HCT116 (cell line): ENCODE measurements at regions not wholly inside any gene's neighbourhood (a gene's known extent, or its start where the extent isn't known, plus 50 kb on each side); places are given as distances from the start of the nearest gene placed in this dataset.

Experiments
- ATAC-seq: fragments of 200-7000 bp; cut with Tn5 transposase; 2 replicates; pipeline ENCODE4 v1.9.1; 2020; ENCODE audit warnings: mild to moderate bottlenecking, moderate library complexity
- BruUV-seq: library from RNA; stranded (reverse); fragments of 400-500 nt; replicated peaks from 2 replicates; lab custom pipeline; 2021; lab: Mats Ljungman, UMichigan
- CTCF ChIA-PET: fragments of 300-600 bp; sonication (Branson Sonifier 250); formaldehyde crosslinking; loops from one replicate; lab custom pipeline; 2021; ENCODE audit warnings: antibody characterized with exemption; lab: Charles Lee
- POLR2A ChIA-PET: fragments of 300-600, 350-600 bp; sonication (Branson Sonifier 250); formaldehyde crosslinking; loops from one replicate; lab custom pipeline; 2021; ENCODE audit warnings: antibody characterized with exemption; lab: Charles Lee
- RAD21 ChIA-PET, 2 experiments: fragments of 300-600 bp; sonication (Branson Sonifier 250); formaldehyde crosslinking; loops; one replicate each; lab custom pipeline; 2023; ENCODE audit warnings: low total read pairs in 2 of 2; ENCODE audit not compliant: uncharacterized antibody in 2 of 2, unreplicated experiment in 2 of 2, low non-redundant PET in 1 of 2; lab: Charles Lee
- DNase-seq: peaks from one replicate; pipeline ENCODE4 v3.0.0-alpha.2; 2010; ENCODE audit warnings: low read depth, low spot score
- H2AFZ ChIP-seq: fragments of 200-600 bp; shearing (Covaris generic), sonication (generic); 2 replicates; pipeline ENCODE4 v1.6.1; 2017; ENCODE audit warnings: low read depth, mixed run types, mixed read lengths, antibody characterized with exemption, low read length; ENCODE audit not compliant: poor library complexity, severe bottlenecking
- H3K27ac ChIP-seq: 2 replicates; pipeline ENCODE4 v1.5.1; 2012; ENCODE audit warnings: low read depth, low read length
- H3K27me3 ChIP-seq: fragments of 200-600 bp; sonication (generic); 2 replicates; pipeline ENCODE4 v1.6.1; 2016; ENCODE audit warnings: mixed run types, low read length, mixed read lengths; ENCODE audit not compliant: insufficient read depth
- H3K36me3 ChIP-seq, 2 experiments: fragments of 200-500 bp in 1 of 2; fragments of 200-600 bp in 1 of 2; sonication (Bioruptor generic) in 1 of 2; sonication (generic) in 1 of 2; 2 replicates each; pipeline versions ENCODE4 v1.5.1 to v1.6.1; 2014 to 2016; ENCODE audit warnings: low read length in 2 of 2, inconsistent platforms in 1 of 2, mixed read lengths in 1 of 2, mixed run types in 1 of 2; ENCODE audit not compliant: insufficient read depth in 2 of 2, control insufficient read depth in 1 of 2
- H3K4me1 ChIP-seq, 2 experiments: fragments of 200-600 bp in 1 of 2; sonication (generic) in 1 of 2; 2 replicates each; pipeline versions ENCODE4 v1.5.1 to v1.6.1; 2012 to 2017; ENCODE audit warnings: low read length in 2 of 2, inconsistent platforms in 1 of 2, mild to moderate bottlenecking in 1 of 2, mixed read lengths in 1 of 2, mixed run types in 1 of 2, moderate library complexity in 1 of 2; ENCODE audit not compliant: insufficient read depth in 2 of 2, control insufficient read depth in 1 of 2
- H3K4me2 ChIP-seq: fragments of 200-600 bp; sonication (generic); 2 replicates; pipeline ENCODE4 v1.6.1; 2017; ENCODE audit warnings: mixed run types, low read length, mixed read lengths
- H3K4me3 ChIP-seq, 2 experiments: fragments of 200-600 bp in 1 of 2; sonication (generic) in 1 of 2; replicated peaks in 1 of 2; 2 replicates each; pipeline ENCODE4 v1.5.1; 2011 to 2016; ENCODE audit warnings: low read length in 2 of 2, control low read depth in 1 of 2, low read depth in 1 of 2, mild to moderate bottlenecking in 1 of 2, mixed read lengths in 1 of 2, mixed run types in 1 of 2
- H3K79me2 ChIP-seq: fragments of 200-600 bp; sonication (generic); 2 replicates; pipeline ENCODE4 v1.6.1; 2017; ENCODE audit warnings: mild to moderate bottlenecking, mixed run types, low read length, moderate library complexity, mixed read lengths; ENCODE audit not compliant: insufficient read depth
- H3K9ac ChIP-seq: fragments of 200-600 bp; sonication (generic); 2 replicates; pipeline ENCODE4 v1.6.1; 2016; ENCODE audit warnings: low read length, mixed read lengths
- H3K9me2 ChIP-seq: fragments of 200-600 bp; sonication (generic), shearing (Covaris generic); 2 replicates; pipeline ENCODE4 v1.6.1; 2017; ENCODE audit warnings: mixed run types, mild to moderate bottlenecking, moderate library complexity; ENCODE audit not compliant: insufficient read depth
- H3K9me3 ChIP-seq, 2 experiments: fragments of 200-500 bp in 1 of 2; fragments of 200-600 bp in 1 of 2; sonication (Bioruptor generic) in 1 of 2; sonication (generic) in 1 of 2; 2 replicates each; pipeline ENCODE4 v1.6.1; 2014 to 2017; ENCODE audit warnings: low read length in 2 of 2, mixed read lengths in 2 of 2, inconsistent platforms in 1 of 2, low read depth in 1 of 2, mild to moderate bottlenecking in 1 of 2, mixed run types in 1 of 2, moderate library complexity in 1 of 2; ENCODE audit not compliant: control insufficient read depth in 1 of 2, insufficient read depth in 1 of 2
- H4K20me1 ChIP-seq: fragments of 200-600 bp; sonication (generic), shearing (Covaris generic); 2 replicates; pipeline ENCODE4 v1.6.1; 2017; ENCODE audit warnings: mixed run types, mild to moderate bottlenecking, moderate library complexity; ENCODE audit not compliant: insufficient read depth
- CBX3 ChIP-seq: IDR thresholded peaks from 2 replicates; pipeline ENCODE4 v1.6.1; 2012; ENCODE audit warnings: low read depth
- CEBPB ChIP-seq: IDR thresholded peaks from 2 replicates; pipeline ENCODE4 v1.6.1; 2012; ENCODE audit warnings: low read depth
- ELF1 ChIP-seq: IDR thresholded peaks from 2 replicates; pipeline ENCODE4 v1.6.1; 2012; ENCODE audit warnings: low read depth, borderline replicate concordance
- EZH2 ChIP-seq: fragments of 200-600 bp; sonication (generic); IDR thresholded peaks from 2 replicates; pipeline ENCODE4 v1.6.1; 2017; ENCODE audit warnings: antibody characterized with exemption, mixed run types
- EZH2phosphoT487 ChIP-seq: fragments of 200-600 bp; IDR thresholded peaks from 2 replicates; pipeline ENCODE4 v1.6.1; 2018; ENCODE audit warnings: antibody characterized with exemption, borderline replicate concordance
- FOSL1 ChIP-seq: IDR thresholded peaks from 2 replicates; pipeline ENCODE4 v1.6.1; 2012; ENCODE audit warnings: low read depth
- JUND ChIP-seq: IDR thresholded peaks from 2 replicates; pipeline ENCODE4 v1.6.1; 2012
- POLR2A ChIP-seq: IDR thresholded peaks from 2 replicates; pipeline ENCODE4 v1.7.0; 2011; ENCODE audit warnings: borderline replicate concordance; ENCODE audit not compliant: insufficient read depth, insufficient read length; ENCODE audit errors: extremely low read depth
- POLR2AphosphoS5 ChIP-seq: IDR thresholded peaks from 2 replicates; pipeline ENCODE4 v1.6.1; 2011; ENCODE audit warnings: mild to moderate bottlenecking, low read depth, low read length, moderate library complexity
- SIN3A ChIP-seq: IDR thresholded peaks from 2 replicates; pipeline ENCODE4 v1.6.1; 2012; ENCODE audit warnings: low read depth
- SP1 ChIP-seq: IDR thresholded peaks from 2 replicates; pipeline ENCODE4 v1.6.1; 2012; ENCODE audit warnings: low read depth
- TCF7L2 ChIP-seq: IDR thresholded peaks from 2 replicates; pipeline ENCODE4 v1.7.0; 2011; ENCODE audit warnings: borderline replicate concordance, inconsistent platforms; ENCODE audit not compliant: insufficient read depth, insufficient read length; ENCODE audit errors: extremely low read depth
- YY1 ChIP-seq: IDR thresholded peaks from 2 replicates; pipeline ENCODE4 v1.6.1; 2011; ENCODE audit warnings: low read length, low read depth, moderate library complexity, mild to moderate bottlenecking; ENCODE audit not compliant: insufficient replicate concordance; ENCODE audit errors: extremely low read depth
- ZFX ChIP-seq: fragments of 450-650 bp; IDR thresholded peaks from 2 replicates; pipeline ENCODE4 v1.6.1; 2017
- ZNF274 ChIP-seq: fragments of 200-500 bp; sonication (Bioruptor generic); IDR thresholded peaks from 2 replicates; pipeline ENCODE4 v1.6.1; 2014; ENCODE audit warnings: mild to moderate bottlenecking, low read depth, low read length, inconsistent platforms
- intact Hi-C: fragments of 100-400 bp; cut with micrococcal nuclease; formaldehyde crosslinking; loops from 2 replicates; pipeline ENCODE4 v1.10.0; 2022
- TF ChIP-seq, protein P1 (sequence below): IDR thresholded peaks from 2 replicates; pipeline ENCODE4 v1.6.1; 2012; ENCODE audit warnings: low read depth
- TF ChIP-seq, protein P2 (sequence below): IDR thresholded peaks from 2 replicates; pipeline ENCODE4 v1.6.1; 2011; ENCODE audit warnings: mild to moderate bottlenecking, low read length, moderate library complexity; ENCODE audit not compliant: insufficient replicate concordance; ENCODE audit errors: extremely low read depth
- TF ChIP-seq, protein P3 (sequence below), 3 experiments: fragments of 200-600 bp in 1 of 3; sonication (generic) in 1 of 3; IDR thresholded peaks in 2 of 3; conservative IDR thresholded peaks in 1 of 3; 2 replicates each; pipeline ENCODE4 v1.5.1; 2012 to 2017; ENCODE audit warnings: low read depth in 2 of 3, low read length in 2 of 3, antibody characterized with exemption in 1 of 3, borderline replicate concordance in 1 of 3, control low read depth in 1 of 3, mild to moderate bottlenecking in 1 of 3, mixed read lengths in 1 of 3, mixed run types in 1 of 3, moderate library complexity in 1 of 3; ENCODE audit not compliant: insufficient read depth in 1 of 3
- TF ChIP-seq, protein P4 (sequence below): IDR thresholded peaks from 2 replicates; pipeline ENCODE4 v1.6.1; 2012
- TF ChIP-seq, protein P5 (sequence below): IDR thresholded peaks from 2 replicates; pipeline ENCODE4 v1.6.1; 2012

DNA sequence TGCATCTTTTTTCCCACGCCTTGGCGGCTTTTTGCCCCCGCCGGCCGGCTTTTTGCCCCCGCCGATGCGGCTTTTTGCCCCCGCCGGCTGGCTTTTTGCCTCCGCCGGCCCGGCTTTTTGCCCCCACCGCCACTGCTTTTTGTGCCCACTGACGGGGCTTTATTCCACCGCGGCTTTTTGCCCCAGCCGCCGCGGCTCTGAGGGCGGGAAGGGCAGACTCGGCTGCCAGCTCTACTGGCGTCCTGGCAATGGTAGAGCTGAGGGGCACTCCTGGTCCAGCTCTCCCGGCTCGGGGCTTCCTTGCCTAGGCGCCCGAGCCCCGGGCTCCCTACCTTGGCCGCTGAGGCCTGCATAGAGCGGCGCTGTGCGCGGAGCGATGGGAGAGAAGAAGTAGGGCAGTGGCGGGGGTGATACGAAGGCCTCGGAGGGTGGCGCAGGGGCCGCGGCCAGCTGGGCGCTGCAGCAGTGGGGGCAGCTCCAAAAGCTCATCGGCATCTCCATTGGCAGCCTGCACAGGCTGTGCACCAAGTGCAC, 591.4 kb downstream of the TP53TG3F start:
- no peak for ATAC-seq
- no peaks in the 10 kb centered on the region for H3K9me2 ChIP-seq
- H2AFZ ChIP-seq = no peak overlapping the region
- H3K4me1 ChIP-seq = no peaks in the 10 kb centered on the region
- no peaks in the 10 kb centered on the region for H4K20me1 ChIP-seq
- TF ChIP-seq CEBPB = no peak
- no peak for TF ChIP-seq ELF1
- TF ChIP-seq, protein P1, sequence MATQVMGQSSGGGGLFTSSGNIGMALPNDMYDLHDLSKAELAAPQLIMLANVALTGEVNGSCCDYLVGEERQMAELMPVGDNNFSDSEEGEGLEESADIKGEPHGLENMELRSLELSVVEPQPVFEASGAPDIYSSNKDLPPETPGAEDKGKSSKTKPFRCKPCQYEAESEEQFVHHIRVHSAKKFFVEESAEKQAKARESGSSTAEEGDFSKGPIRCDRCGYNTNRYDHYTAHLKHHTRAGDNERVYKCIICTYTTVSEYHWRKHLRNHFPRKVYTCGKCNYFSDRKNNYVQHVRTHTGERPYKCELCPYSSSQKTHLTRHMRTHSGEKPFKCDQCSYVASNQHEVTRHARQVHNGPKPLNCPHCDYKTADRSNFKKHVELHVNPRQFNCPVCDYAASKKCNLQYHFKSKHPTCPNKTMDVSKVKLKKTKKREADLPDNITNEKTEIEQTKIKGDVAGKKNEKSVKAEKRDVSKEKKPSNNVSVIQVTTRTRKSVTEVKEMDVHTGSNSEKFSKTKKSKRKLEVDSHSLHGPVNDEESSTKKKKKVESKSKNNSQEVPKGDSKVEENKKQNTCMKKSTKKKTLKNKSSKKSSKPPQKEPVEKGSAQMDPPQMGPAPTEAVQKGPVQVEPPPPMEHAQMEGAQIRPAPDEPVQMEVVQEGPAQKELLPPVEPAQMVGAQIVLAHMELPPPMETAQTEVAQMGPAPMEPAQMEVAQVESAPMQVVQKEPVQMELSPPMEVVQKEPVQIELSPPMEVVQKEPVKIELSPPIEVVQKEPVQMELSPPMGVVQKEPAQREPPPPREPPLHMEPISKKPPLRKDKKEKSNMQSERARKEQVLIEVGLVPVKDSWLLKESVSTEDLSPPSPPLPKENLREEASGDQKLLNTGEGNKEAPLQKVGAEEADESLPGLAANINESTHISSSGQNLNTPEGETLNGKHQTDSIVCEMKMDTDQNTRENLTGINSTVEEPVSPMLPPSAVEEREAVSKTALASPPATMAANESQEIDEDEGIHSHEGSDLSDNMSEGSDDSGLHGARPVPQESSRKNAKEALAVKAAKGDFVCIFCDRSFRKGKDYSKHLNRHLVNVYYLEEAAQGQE = no peak
- TF ChIP-seq, protein P2, sequence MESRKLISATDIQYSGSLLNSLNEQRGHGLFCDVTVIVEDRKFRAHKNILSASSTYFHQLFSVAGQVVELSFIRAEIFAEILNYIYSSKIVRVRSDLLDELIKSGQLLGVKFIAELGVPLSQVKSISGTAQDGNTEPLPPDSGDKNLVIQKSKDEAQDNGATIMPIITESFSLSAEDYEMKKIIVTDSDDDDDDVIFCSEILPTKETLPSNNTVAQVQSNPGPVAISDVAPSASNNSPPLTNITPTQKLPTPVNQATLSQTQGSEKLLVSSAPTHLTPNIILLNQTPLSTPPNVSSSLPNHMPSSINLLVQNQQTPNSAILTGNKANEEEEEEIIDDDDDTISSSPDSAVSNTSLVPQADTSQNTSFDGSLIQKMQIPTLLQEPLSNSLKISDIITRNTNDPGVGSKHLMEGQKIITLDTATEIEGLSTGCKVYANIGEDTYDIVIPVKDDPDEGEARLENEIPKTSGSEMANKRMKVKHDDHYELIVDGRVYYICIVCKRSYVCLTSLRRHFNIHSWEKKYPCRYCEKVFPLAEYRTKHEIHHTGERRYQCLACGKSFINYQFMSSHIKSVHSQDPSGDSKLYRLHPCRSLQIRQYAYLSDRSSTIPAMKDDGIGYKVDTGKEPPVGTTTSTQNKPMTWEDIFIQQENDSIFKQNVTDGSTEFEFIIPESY = no peak
- no peak for TF ChIP-seq CBX3
- TF ChIP-seq ZFX = no peak
- TF ChIP-seq EZH2phosphoT487 = no peak
- no peak for TF ChIP-seq JUND
- TF ChIP-seq TCF7L2 = no peak
- TF ChIP-seq, protein P3, sequence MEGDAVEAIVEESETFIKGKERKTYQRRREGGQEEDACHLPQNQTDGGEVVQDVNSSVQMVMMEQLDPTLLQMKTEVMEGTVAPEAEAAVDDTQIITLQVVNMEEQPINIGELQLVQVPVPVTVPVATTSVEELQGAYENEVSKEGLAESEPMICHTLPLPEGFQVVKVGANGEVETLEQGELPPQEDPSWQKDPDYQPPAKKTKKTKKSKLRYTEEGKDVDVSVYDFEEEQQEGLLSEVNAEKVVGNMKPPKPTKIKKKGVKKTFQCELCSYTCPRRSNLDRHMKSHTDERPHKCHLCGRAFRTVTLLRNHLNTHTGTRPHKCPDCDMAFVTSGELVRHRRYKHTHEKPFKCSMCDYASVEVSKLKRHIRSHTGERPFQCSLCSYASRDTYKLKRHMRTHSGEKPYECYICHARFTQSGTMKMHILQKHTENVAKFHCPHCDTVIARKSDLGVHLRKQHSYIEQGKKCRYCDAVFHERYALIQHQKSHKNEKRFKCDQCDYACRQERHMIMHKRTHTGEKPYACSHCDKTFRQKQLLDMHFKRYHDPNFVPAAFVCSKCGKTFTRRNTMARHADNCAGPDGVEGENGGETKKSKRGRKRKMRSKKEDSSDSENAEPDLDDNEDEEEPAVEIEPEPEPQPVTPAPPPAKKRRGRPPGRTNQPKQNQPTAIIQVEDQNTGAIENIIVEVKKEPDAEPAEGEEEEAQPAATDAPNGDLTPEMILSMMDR (IDR thresholded peaks at IDR 0.05 in 2 of 3, conservative IDR thresholded peaks at IDR 0.05 in 1 of 3; ENCODE audit: borderline replicate concordance in 1 of 3, insufficient read depth in 1 of 3, low read depth in 2 of 3, low read length in 2 of 3) = no peak
- no peak for TF ChIP-seq SP1
- no peak for TF ChIP-seq ZNF274
- TF ChIP-seq, protein P4, sequence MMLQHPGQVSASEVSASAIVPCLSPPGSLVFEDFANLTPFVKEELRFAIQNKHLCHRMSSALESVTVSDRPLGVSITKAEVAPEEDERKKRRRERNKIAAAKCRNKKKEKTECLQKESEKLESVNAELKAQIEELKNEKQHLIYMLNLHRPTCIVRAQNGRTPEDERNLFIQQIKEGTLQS = no peak
- TF ChIP-seq, protein P5, sequence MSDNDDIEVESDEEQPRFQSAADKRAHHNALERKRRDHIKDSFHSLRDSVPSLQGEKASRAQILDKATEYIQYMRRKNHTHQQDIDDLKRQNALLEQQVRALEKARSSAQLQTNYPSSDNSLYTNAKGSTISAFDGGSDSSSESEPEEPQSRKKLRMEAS = no peak
- TF ChIP-seq SIN3A = no peak
- no peak for TF ChIP-seq POLR2AphosphoS5
- no peak for TF ChIP-seq FOSL1
- no peak for TF ChIP-seq EZH2
- no peak for TF ChIP-seq POLR2A
- TF ChIP-seq YY1 = no peak
- ChIA-PET POLR2A (no interaction called here), RAD21 (no interaction called here), CTCF (no interaction called here)
- H3K9me3 ChIP-seq = 0 out of 4 replicates have a peak, but pooled peaks cover 0 to 4% of the 10 kb centered on the region in 2 experiments
- intact Hi-C loops = no loop called here
- H3K4me2 ChIP-seq = no peak overlapping the region
- H3K27me3 ChIP-seq = no peaks in the 10 kb centered on the region
- no peak overlapping the region for H3K27ac ChIP-seq
- H3K4me3 ChIP-seq = no peak overlapping the region
- no TSS peak for BruUV-seq
- H3K79me2 ChIP-seq = no peaks in the 10 kb centered on the region
- H3K9ac ChIP-seq = no peak overlapping the region
- DNase-seq = no peak
- H3K36me3 ChIP-seq = no peaks in the 10 kb centered on the region
